Activated naive CD8-positive, alpha-beta T cell (primary cell): ENCODE measurements at regions not wholly inside any gene's neighbourhood (a gene's known extent, or its start where the extent isn't known, plus 50 kb on each side); places are given as distances from the start of the nearest gene placed in this dataset.

Source experiments
- H3K27ac Mint-ChIP-seq: one replicate; pipeline ENCODE4 v1.8.0; 2021; ENCODE audit warnings: mixed read lengths
- H3K27me3 Mint-ChIP-seq: one replicate; pipeline ENCODE4 v1.8.0; 2021; ENCODE audit warnings: mixed read lengths
- H3K36me3 Mint-ChIP-seq: one replicate; pipeline ENCODE4 v1.8.0; 2021; ENCODE audit warnings: mixed read lengths
- H3K4me1 Mint-ChIP-seq: one replicate; pipeline ENCODE4 v1.8.0; 2021; ENCODE audit warnings: low read depth, mixed read lengths
- H3K4me3 Mint-ChIP-seq: one replicate; pipeline ENCODE4 v1.8.0; 2021; ENCODE audit warnings: mild to moderate bottlenecking, mixed read lengths
- H3K9me3 Mint-ChIP-seq: one replicate; pipeline ENCODE4 v1.8.0; 2021; ENCODE audit warnings: low read depth, mixed read lengths

- Mint-ChIP-seq H3K9me3 (peaks cover 4% of the 10 kb centered on the region), H3K4me3 (no peak overlapping the region), H3K27ac (no peak overlapping the region), H3K4me1 (no peaks in the 10 kb centered on the region), H3K36me3 (no peaks in the 10 kb centered on the region), H3K27me3 (peaks cover 5% of the 10 kb centered on the region)
Measured at GRCh38 chr16:9366048-9366969, 274.9 kb downstream of the HAPSTR1 start.

DNA sequence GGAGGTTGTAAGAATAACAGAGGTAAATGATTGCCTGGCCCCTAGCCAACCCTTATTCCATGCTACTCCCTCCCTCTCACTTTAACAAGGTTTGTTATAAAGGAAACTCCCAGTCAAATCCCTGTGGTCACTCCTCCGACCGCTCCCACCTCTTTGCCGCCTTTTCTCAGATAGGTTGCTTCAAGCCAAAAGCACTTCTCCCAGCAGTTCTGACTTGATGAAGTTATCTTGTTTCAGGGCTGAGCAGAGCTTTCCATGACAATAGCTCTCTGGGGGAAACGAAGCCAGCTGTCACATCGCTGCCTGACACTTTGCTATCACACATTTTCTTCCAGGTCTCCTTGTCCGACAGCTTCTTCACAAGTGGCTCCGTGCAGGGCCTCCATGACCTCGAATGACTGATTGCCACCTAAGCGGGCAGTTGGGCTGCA, 278.6 kb downstream of the HAPSTR1 start:
- H3K9me3 Mint-ChIP-seq = peaks cover 4% of the 10 kb centered on the region
- H3K27ac Mint-ChIP-seq = no peak overlapping the region

DNA sequence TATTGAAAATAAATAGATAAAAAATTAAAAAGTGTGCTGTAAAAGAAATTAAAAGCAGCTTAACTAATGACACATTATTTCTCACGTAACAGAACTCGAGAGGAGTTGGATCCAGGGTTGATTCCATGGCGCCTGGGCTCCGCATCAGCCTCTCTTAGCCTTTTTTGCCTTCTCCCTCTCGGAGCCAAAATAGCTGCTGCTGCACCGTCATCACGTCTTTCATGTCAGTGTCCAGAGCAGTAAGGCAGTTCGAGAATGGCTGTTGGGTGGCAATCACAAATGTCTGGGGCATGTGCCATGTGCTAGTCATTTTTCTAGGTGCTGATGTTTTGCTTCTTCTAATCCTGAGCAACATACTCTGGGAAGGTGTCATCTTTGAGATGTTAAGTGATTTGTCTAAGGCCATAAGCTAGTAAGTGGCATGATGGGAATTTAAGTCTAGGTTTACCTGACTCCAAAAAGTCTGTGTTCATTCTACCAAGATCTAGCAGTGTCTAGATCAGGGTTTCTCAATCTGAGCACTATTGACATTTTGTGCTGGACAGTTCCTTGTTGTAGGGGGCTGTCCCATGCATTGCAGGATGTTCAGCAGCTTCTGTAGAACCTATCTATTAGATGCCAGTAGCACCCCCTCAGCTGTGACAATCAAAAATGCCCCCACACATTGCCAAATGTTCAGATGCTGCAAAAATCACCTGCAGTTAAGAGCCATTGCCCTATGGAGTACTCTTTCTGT, 280.4 kb downstream of the HAPSTR1 start:
- H3K27me3 Mint-ChIP-seq = no peaks in the 10 kb centered on the region
- no peak overlapping the region for H3K4me3 Mint-ChIP-seq
- peaks cover 4% of the 10 kb centered on the region for H3K9me3 Mint-ChIP-seq
- no peaks in the 10 kb centered on the region for H3K4me1 Mint-ChIP-seq
- H3K27ac Mint-ChIP-seq = no peak overlapping the region
- no peaks in the 10 kb centered on the region for H3K36me3 Mint-ChIP-seq

More for the DNA sequence above, 278.6 kb downstream of the HAPSTR1 start:
- Mint-ChIP-seq H3K4me1 (no peaks in the 10 kb centered on the region), H3K36me3 (no peaks in the 10 kb centered on the region), H3K27me3 (peaks cover 2% of the 10 kb centered on the region), H3K4me3 (no peak overlapping the region)

GRCh38 chr16:9372934-9373890, 281.8 kb downstream of the HAPSTR1 start:
- no peak overlapping the region for H3K27ac Mint-ChIP-seq
- H3K36me3 Mint-ChIP-seq = no peaks in the 10 kb centered on the region
- H3K9me3 Mint-ChIP-seq = no peaks in the 10 kb centered on the region
- no peaks in the 10 kb centered on the region for H3K27me3 Mint-ChIP-seq
- no peak overlapping the region for H3K4me3 Mint-ChIP-seq
- H3K4me1 Mint-ChIP-seq = no peaks in the 10 kb centered on the region

DNA sequence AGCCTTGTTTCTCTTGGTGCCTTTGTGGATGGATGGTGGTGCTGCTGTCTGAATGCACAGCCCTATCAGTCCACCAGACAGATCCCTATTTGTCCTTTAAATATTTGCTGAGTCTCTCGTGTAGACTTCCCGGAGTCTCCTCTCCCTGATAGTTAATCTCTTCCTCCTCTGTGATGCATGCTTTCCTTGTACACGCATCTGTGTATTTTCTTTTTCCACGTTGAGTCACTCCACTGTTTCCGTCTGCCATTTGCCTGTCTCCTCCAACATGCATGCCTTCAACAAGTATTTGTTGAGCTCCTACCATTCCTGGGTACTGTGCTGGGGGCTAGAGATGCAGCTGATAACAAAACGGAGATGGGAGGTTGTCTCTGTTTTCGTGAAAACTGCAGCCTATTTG, 282.6 kb downstream of the HAPSTR1 start:
- Mint-ChIP-seq H3K4me1 (no peaks in the 10 kb centered on the region), H3K36me3 (no peaks in the 10 kb centered on the region), H3K4me3 (no peak overlapping the region), H3K9me3 (no peaks in the 10 kb centered on the region), H3K27ac (no peak overlapping the region), H3K27me3 (no peaks in the 10 kb centered on the region)

DNA sequence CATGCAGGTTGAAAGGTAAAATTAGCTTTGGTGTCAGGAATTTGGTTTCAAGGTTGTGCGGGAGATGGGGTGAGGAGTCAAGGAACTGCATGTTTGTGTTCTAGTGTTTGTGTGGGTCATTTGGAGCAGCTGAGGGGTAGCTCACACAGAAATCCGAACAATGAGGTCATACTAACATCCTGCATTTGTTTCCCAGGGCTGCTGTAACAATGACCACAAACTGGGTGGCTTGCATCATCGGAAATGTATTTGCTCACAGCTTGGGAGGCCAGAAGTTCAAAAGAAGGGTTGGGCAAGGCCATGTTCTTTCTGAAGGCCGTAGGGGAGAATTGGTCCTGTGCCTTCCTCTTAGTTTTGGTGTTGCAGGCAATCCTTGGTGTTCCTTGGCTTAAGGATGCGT, 287.4 kb downstream of the HAPSTR1 start:
- H3K4me3 Mint-ChIP-seq = no peak overlapping the region
- no peaks in the 10 kb centered on the region for H3K36me3 Mint-ChIP-seq
- H3K27ac Mint-ChIP-seq = no peak overlapping the region
- peaks cover 3% of the 10 kb centered on the region for H3K27me3 Mint-ChIP-seq
- H3K4me1 Mint-ChIP-seq = no peaks in the 10 kb centered on the region
- peaks cover 5% of the 10 kb centered on the region for H3K9me3 Mint-ChIP-seq

- Mint-ChIP-seq H3K4me1 (no peaks in the 10 kb centered on the region), H3K36me3 (no peaks in the 10 kb centered on the region), H3K27me3 (peaks cover 3% of the 10 kb centered on the region), H3K4me3 (no peak overlapping the region), H3K9me3 (peaks cover 5% of the 10 kb centered on the region), H3K27ac (no peak overlapping the region)
Measured at GRCh38 chr16:9380221-9380620, 288.8 kb downstream of the HAPSTR1 start.

GRCh38 chr16:9381399-9381798, 290.0 kb downstream of the HAPSTR1 start:
- H3K36me3 Mint-ChIP-seq = no peaks in the 10 kb centered on the region

DNA sequence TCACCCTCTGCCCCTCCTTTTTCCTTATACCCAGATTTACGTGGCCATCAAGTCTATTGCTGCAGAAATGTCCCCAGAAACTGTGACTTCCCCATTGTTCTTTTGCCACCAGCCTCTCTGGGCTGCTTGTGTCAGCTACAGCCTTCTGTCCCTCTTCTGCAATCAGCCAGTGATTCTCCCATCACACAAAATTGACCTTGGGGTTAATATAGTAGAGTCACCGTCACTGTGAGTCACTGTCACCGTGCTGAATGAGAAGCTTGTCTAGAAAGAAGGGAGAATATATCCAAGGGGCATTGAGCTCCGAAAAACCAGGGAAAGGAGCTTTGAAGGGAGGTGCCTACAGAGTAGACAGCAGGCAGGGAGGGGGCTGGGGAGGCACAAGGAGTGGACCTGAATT, 290.5 kb downstream of the HAPSTR1 start:
- H3K4me1 Mint-ChIP-seq = no peaks in the 10 kb centered on the region
- peaks cover 5% of the 10 kb centered on the region for H3K9me3 Mint-ChIP-seq
- no peak overlapping the region for H3K4me3 Mint-ChIP-seq
- peaks cover 3% of the 10 kb centered on the region for H3K27me3 Mint-ChIP-seq
- no peak overlapping the region for H3K27ac Mint-ChIP-seq
- no peaks in the 10 kb centered on the region for H3K36me3 Mint-ChIP-seq

More at GRCh38 chr16:9381399-9381798, 290.0 kb downstream of the HAPSTR1 start:
- H3K9me3 Mint-ChIP-seq = peaks cover 5% of the 10 kb centered on the region
- H3K4me3 Mint-ChIP-seq = no peak overlapping the region
- no peak overlapping the region for H3K27ac Mint-ChIP-seq
- no peaks in the 10 kb centered on the region for H3K4me1 Mint-ChIP-seq
- peaks cover 3% of the 10 kb centered on the region for H3K27me3 Mint-ChIP-seq

DNA sequence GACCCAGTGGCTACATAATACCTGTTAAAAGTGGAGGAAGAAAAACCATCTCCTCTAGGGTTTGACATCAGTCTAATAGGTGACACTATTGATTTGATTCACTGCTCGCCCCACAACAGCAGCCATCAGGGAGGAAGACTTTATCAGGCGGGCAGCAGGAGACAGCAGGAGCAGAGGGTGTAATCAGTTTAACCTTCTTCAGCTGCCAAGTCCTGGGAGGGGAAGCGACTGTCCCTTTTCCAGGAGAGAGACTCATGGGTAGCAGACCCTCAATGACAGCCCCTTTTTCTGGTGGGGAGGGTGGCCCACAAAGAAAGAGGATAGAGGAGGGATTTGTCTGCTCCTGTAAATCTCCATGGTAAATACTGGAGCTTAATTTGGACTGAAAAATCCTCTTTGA, 291.8 kb downstream of the HAPSTR1 start:
- Mint-ChIP-seq H3K4me3 (no peak overlapping the region), H3K4me1 (no peaks in the 10 kb centered on the region), H3K27me3 (peaks cover 8% of the 10 kb centered on the region), H3K9me3 (peaks cover 10% of the 10 kb centered on the region), H3K27ac (no peak overlapping the region), H3K36me3 (no peaks in the 10 kb centered on the region)

GRCh38 chr16:9384141-9384540, 292.7 kb downstream of the HAPSTR1 start:
- H3K4me1 Mint-ChIP-seq = no peaks in the 10 kb centered on the region
- H3K36me3 Mint-ChIP-seq = no peaks in the 10 kb centered on the region
- H3K9me3 Mint-ChIP-seq = peaks cover 10% of the 10 kb centered on the region
- H3K27me3 Mint-ChIP-seq = peaks cover 10% of the 10 kb centered on the region
- H3K4me3 Mint-ChIP-seq = no peak overlapping the region
- no peak overlapping the region for H3K27ac Mint-ChIP-seq

- H3K36me3 Mint-ChIP-seq = no peaks in the 10 kb centered on the region
- no peaks in the 10 kb centered on the region for H3K4me1 Mint-ChIP-seq
- H3K9me3 Mint-ChIP-seq = peaks cover 6% of the 10 kb centered on the region
- no peak overlapping the region for H3K4me3 Mint-ChIP-seq
- no peak overlapping the region for H3K27ac Mint-ChIP-seq
- peaks cover 7% of the 10 kb centered on the region for H3K27me3 Mint-ChIP-seq
Measured at GRCh38 chr16:9389543-9390207, 298.2 kb downstream of the HAPSTR1 start.

- no peaks in the 10 kb centered on the region for H3K36me3 Mint-ChIP-seq
Measured at GRCh38 chr16:9392956-9393355, 301.5 kb downstream of the HAPSTR1 start.

GRCh38 chr16:9393591-9393990, 302.1 kb downstream of the HAPSTR1 start:
- peaks cover 9% of the 10 kb centered on the region for H3K27me3 Mint-ChIP-seq
- H3K4me3 Mint-ChIP-seq = no peak overlapping the region
- H3K27ac Mint-ChIP-seq = no peak overlapping the region
- no peaks in the 10 kb centered on the region for H3K36me3 Mint-ChIP-seq
- H3K9me3 Mint-ChIP-seq = peaks cover 4% of the 10 kb centered on the region
- no peaks in the 10 kb centered on the region for H3K4me1 Mint-ChIP-seq

More at GRCh38 chr16:9392956-9393355, 301.5 kb downstream of the HAPSTR1 start:
- Mint-ChIP-seq H3K4me1 (no peaks in the 10 kb centered on the region), H3K27me3 (peaks cover 10% of the 10 kb centered on the region), H3K9me3 (peaks cover 7% of the 10 kb centered on the region), H3K27ac (no peak overlapping the region), H3K4me3 (no peak overlapping the region)
